GM21381 (cell line): ENCODE measurements at regions not wholly inside any gene's neighbourhood (a gene's known extent, or its start where the extent isn't known, plus 50 kb on each side); places are given as distances from the start of the nearest gene placed in this dataset.
"Not testable (repeated sequence)": the region's sequence is repeated elsewhere in the genome, so short reads cannot be mapped to it uniquely, and the experiment has no call there.

Experiments used
- ATAC-seq: cut with Tn5 transposase; IDR thresholded peaks from one replicate; pipeline ENCODE4 v1.9.1; 2021; ENCODE audit warnings: mild to moderate bottlenecking, moderate library complexity; ENCODE audit not compliant: unreplicated experiment

DNA sequence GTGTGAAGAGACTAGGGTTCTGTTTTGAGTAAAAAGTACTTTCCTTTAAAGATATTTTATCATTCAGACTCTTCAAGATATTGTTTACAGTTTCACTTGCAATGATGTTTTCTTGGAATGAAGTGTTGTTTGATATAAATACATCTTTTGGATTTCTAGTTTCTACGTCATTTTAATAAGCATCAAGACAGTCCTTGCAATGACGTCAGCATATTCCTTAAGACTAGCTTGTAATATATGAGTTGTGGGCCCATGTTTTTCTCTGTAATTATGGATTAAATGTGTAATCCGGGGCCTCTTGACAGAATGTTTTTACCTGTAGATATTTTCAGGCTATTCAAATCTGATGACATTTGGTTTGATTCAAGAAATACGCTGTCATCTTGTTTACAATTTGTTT, 66.1 kb downstream of the RBMX2 start:
- no peak for ATAC-seq

- no peak for ATAC-seq
Measured at GRCh38 chrX:130468395-130468923, 66.7 kb downstream of the RBMX2 start.

- ATAC-seq = no peak
Measured at GRCh38 chrX:130482871-130483270, 81.1 kb downstream of the RBMX2 start.

DNA sequence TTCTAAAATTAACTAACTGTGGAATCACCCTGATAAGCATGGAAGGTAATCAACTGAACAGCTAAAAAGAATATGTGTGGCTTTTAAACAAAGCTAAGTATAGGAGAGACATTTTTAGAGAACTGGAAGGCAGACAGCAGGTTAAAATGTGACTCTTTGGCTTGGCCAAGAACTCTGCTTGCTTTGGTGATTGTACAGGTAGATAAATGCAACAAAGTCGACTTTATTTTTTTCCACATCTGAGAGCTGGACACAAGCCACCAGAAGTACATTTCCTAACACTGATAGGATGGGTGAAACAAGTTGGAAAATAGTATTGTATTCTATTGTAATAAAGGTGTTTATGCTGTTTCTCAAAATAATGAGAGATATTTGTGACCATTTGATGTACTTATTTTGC, 84.1 kb downstream of the RBMX2 start:
- no peak for ATAC-seq

- not testable (repeated sequence) for ATAC-seq
Measured at GRCh38 chrX:130495502-130495901, 93.7 kb downstream of the RBMX2 start.

GRCh38 chrX:130497531-130497930, 95.7 kb downstream of the RBMX2 start:
- no peak for ATAC-seq

- no peak for ATAC-seq
Measured at GRCh38 chrX:130498653-130499274, 97.0 kb downstream of the RBMX2 start.

- ATAC-seq = no peak
Measured at GRCh38 chrX:130502016-130502570, 100.3 kb downstream of the RBMX2 start.

DNA sequence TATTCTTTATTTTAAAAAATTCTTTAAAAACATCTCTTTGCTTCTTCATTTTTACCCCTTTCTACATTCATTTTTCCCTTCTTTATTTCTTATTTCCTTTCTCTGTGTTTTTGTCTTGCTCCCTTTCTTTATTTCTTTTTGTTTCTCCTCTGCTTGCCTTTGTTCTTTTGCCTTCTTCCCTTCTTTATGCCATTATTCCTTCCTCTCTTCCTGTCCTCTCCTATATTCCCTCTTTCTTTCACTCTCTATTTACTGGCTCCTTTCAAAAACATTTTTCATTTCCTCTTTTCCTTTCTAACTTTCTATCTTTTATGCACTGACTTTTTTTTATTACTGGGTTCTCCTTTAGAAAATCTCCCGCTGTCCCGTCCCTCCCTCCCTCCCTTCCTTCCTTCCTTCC, 102.2 kb downstream of the RBMX2 start:
- ATAC-seq = no peak

DNA sequence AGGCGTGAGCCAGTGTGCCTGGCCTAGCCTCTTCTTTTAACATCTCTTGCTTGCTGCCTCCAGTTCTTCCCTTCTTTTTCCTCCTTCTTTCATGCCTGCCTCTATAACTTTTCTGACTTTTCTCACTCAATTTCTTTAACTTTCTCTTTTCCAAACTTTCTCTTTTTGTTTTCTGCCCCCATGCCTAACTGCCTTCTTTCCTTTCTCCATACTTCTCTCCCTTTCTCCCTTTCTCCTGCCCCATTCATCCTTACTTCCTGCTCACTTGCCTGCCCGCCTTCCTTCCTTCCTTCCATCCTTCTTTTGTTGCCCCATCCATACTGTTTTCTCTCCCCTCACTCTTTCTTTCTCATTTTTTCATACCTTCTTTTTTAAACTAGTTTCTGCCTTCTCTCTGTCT, 105.2 kb downstream of the RBMX2 start:
- ATAC-seq = no peak

DNA sequence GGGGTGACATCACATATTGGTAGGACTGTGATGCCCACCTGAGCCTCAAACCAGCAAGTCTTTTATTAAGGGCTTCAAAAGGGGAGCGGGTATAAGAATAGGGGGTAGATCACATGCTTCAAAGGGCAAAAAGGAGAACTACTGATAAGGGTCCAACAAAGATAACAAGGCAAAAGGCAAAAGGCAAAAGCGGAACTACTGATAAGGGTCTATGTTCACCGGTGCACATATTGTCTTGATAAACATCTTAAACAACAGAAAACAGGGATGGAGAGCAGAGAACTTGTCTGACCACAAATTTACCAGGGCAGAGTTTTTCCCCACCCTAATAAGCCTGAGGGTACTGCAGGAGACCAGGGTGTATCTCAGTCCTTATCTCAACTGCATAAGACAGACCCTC, 110.7 kb downstream of the RBMX2 start:
- not testable (repeated sequence) for ATAC-seq

DNA sequence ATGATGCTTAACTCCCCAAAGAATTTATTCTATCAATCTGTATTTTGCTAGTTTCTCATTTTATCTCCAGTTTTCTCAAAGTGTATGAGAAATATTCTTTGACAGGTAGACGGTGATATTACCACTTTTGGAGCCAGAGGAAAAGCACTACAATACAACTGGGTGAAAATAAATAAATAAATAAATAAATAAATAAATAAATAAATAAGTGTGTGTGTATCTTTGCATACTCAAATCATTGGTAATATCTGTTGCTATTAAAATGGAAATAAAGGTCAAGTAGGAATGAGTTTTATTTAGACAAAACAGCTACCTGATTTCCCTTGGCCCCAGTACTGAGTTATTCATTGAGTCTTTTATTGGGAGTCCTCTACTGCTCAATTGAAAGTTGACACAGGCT, 114.3 kb downstream of the RBMX2 start:
- no peak for ATAC-seq

- no peak for ATAC-seq
Measured at GRCh38 chrX:130523460-130524394, 121.9 kb downstream of the RBMX2 start.

- ATAC-seq = no peak
Measured at GRCh38 chrX:130524476-130525194, 122.8 kb downstream of the RBMX2 start.

DNA sequence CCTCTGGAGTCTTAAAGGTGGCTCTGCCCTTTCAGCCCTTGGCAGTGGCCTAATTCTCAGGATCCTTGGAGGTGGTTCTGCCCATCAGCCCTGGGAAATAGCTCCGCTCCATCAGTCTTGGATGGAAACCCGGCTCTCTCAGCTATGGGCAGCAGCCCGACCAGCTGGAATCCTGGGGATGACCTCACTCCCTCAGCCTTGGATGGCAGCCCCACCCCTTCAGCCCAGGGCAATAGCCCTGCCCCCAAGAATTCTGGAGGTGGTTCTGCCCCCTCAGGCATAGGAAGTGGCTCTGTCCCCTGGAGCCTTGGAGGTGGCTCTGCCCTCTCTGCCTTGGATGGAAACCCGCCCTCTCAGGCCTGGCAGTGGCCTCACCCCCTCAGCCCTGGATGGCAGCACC, 127.7 kb downstream of the RBMX2 start:
- ATAC-seq = no peak

- no peak for ATAC-seq
Measured at GRCh38 chrX:130531066-130531465, 129.3 kb downstream of the RBMX2 start.

- ATAC-seq = no peak
Measured at GRCh38 chrX:130539721-130540321, 138.0 kb downstream of the RBMX2 start.

DNA sequence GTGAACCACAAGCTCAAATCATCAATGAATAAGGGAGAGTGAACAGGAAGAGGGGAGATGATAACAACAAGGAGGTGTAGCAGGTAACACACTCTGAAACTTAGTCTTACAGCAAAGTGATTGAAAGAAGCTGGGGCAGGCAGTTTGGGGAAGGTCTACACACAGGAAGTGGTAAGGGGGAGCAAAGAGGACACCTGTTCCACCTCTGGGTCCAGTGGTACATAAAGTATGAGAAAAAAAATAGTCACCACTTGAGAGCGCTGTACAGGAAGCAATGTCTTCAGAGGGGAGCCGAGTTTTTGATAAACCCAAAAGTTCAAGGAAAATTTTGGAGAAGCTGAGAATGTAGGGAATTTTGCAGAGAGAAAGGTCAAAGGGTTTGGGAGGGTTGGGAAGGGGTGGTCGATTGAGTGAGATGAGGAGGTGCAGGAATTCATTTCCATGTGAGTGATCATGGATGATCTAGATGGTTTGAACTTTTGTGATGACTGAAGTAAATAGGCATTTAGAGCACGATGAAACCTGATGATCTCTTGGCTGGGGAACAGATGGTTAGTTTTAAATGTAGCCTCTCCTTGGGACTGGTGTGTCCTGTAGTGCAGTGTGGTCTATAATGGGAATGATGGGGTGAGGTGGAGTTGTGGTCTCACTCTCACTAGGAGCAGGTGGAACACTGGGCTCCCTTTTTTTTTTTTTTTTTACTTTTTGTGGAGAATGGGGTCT, 142.0 kb downstream of the RBMX2 start:
- no peak for ATAC-seq

GRCh38 chrX:130545796-130546195, 144.0 kb downstream of the RBMX2 start:
- ATAC-seq = no peak

- ATAC-seq = not testable (repeated sequence)
Measured at GRCh38 chrX:130549382-130549781, 147.6 kb downstream of the RBMX2 start.
